ENCODE measurements at regions not wholly inside any gene's neighbourhood (a gene's known extent, or its start where the extent isn't known, plus 50 kb on each side); places are given as distances from the start of the nearest gene placed in this dataset.

DNA sequence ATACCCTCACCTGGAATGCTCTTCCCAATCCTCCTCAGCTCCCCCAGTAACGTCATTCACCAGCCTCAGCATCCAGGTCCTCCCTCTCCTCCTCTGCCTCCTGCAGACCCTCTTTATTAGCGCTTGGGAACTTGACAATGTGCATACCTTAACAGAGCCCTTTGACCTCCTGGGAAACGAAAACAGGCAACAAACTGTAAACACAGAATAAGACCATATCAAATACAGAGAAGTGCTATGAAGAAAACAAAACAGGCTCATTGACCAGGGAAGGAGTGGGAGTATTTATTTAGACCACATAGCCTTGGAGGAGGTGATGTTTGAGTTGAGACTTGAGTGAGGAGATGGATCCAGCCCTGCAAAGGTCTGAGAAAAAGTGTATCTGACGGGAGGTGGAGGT lies 107.9 kb upstream of the SLC7A1 start:
- Histone ChIP-seq H3K27ac (ENCODE audit: low read depth in 1 of 2, low read length in 2 of 2) (no peak overlapping the region), H3K27me3 (ENCODE audit: control insufficient read depth in 4 of 4, insufficient read depth in 4 of 4, low read length in 3 of 4) (peaks cover 0 to 6% (median 0%) of the 10 kb centered on the region in 4 donors), H3K36me3 (ENCODE audit: control insufficient read depth in 4 of 4, insufficient read depth in 3 of 4, low read depth in 1 of 4, low read length in 3 of 4) (no peaks in the 10 kb centered on the region), H3K9ac (ENCODE audit: low read depth in 1 of 2, low read length in 2 of 2) (no peak overlapping the region), H3K4me1 (ENCODE audit: control insufficient read depth in 4 of 4, insufficient read depth in 4 of 4, low read length in 3 of 4) (no peaks in the 10 kb centered on the region), H3K9me3 (ENCODE audit: control insufficient read depth in 4 of 4, low read length in 3 of 4) (no peaks in the 10 kb centered on the region), H3K4me3 (ENCODE audit: low read depth in 1 of 3, low read length in 3 of 3) (no peak overlapping the region)
- WGBS, result 70% methylated on average over 4 of the region's 4 CpGs
- DNase-seq (ENCODE audit: low spot score), result no peak
- TF ChIP-seq EGR1 (IDR thresholded peaks at IDR 0.05; ENCODE audit: low read depth in 2 of 2), result no peak
- TF ChIP-seq RAD21 (IDR thresholded peaks at IDR 0.05), result no peak

DNA sequence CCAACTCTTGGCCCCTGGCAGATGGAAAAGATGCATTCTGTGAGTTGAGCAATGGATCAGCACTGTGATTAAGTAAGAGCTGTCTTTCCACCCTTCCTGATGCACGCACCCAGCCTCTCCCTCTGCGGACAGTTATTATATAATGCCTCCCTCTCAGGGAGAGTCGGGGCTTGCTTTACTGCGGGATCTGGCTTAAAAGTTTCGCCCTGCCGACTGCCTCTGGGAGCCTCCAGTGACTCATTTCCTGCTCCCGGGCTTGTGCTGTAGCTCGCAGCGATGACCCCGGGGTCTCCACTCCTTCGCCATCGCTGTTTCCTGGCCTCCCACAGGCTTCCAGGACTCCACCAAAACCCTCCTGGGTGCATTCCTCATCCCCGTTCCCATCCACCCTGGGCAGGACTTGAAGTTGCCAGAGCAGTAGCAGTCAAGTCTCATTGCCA lies 107.4 kb upstream of the SLC7A1 start:
- Histone ChIP-seq H3K4me3 (ENCODE audit: low read depth in 1 of 3, low read length in 3 of 3) (no peak overlapping the region), H3K9me3 (ENCODE audit: control insufficient read depth in 4 of 4, low read length in 3 of 4) (no peaks in the 10 kb centered on the region), H3K4me1 (ENCODE audit: control insufficient read depth in 4 of 4, insufficient read depth in 4 of 4, low read length in 3 of 4) (no peaks in the 10 kb centered on the region), H3K36me3 (ENCODE audit: control insufficient read depth in 4 of 4, insufficient read depth in 3 of 4, low read depth in 1 of 4, low read length in 3 of 4) (no peaks in the 10 kb centered on the region), H3K27me3 (ENCODE audit: control insufficient read depth in 4 of 4, insufficient read depth in 4 of 4, low read length in 3 of 4) (peaks cover 0 to 6% (median 0%) of the 10 kb centered on the region in 4 donors), H3K9ac (ENCODE audit: low read depth in 1 of 2, low read length in 2 of 2) (no peak overlapping the region), H3K27ac (ENCODE audit: low read depth in 1 of 2, low read length in 2 of 2) (no peak overlapping the region)
- no peak for DNase-seq (ENCODE audit: low spot score)
- WGBS, result 63% methylated on average over 13 of the region's 13 CpGs
- TF ChIP-seq FOXA2 (IDR thresholded peaks at IDR 0.05) (no peak), SP1 (IDR thresholded peaks at IDR 0.05) (no peak), JUND (IDR thresholded peaks at IDR 0.05) (peak in 1 of 2 donors; percentile 49)

DNA sequence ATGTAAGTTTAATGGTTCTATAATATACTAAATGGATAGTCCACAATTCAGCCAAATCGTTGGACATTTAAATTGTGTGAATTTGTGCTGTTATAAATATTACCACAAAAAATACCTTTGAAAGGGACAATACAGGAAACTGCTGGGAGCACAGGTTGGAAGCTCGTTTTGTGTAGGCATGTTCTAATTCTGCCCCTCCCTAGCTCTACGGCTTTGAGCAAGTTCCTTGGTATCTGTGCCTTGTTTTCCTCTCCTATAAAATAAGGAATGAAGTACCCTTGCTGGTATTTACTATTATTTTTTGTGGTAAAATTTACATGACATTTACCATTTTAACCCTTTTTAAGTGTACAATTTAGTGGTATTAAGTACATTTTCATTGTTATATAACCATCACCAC lies 102.6 kb upstream of the SLC7A1 start:
- TF ChIP-seq JUND (IDR thresholded peaks at IDR 0.05), result no peak
- TF ChIP-seq HNF4G (IDR thresholded peaks at IDR 0.05), result no peak
- no peak for TF ChIP-seq HNF4A (conservative IDR thresholded peaks at IDR 0.05)
- TF ChIP-seq RAD21 (IDR thresholded peaks at IDR 0.05), result no peak
- no peak for TF ChIP-seq TAF1 (conservative IDR thresholded peaks at IDR 0.05)
- TF ChIP-seq, protein P1, sequence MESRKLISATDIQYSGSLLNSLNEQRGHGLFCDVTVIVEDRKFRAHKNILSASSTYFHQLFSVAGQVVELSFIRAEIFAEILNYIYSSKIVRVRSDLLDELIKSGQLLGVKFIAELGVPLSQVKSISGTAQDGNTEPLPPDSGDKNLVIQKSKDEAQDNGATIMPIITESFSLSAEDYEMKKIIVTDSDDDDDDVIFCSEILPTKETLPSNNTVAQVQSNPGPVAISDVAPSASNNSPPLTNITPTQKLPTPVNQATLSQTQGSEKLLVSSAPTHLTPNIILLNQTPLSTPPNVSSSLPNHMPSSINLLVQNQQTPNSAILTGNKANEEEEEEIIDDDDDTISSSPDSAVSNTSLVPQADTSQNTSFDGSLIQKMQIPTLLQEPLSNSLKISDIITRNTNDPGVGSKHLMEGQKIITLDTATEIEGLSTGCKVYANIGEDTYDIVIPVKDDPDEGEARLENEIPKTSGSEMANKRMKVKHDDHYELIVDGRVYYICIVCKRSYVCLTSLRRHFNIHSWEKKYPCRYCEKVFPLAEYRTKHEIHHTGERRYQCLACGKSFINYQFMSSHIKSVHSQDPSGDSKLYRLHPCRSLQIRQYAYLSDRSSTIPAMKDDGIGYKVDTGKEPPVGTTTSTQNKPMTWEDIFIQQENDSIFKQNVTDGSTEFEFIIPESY (IDR thresholded peaks at IDR 0.05), result no peak
- TF ChIP-seq, protein P2, sequence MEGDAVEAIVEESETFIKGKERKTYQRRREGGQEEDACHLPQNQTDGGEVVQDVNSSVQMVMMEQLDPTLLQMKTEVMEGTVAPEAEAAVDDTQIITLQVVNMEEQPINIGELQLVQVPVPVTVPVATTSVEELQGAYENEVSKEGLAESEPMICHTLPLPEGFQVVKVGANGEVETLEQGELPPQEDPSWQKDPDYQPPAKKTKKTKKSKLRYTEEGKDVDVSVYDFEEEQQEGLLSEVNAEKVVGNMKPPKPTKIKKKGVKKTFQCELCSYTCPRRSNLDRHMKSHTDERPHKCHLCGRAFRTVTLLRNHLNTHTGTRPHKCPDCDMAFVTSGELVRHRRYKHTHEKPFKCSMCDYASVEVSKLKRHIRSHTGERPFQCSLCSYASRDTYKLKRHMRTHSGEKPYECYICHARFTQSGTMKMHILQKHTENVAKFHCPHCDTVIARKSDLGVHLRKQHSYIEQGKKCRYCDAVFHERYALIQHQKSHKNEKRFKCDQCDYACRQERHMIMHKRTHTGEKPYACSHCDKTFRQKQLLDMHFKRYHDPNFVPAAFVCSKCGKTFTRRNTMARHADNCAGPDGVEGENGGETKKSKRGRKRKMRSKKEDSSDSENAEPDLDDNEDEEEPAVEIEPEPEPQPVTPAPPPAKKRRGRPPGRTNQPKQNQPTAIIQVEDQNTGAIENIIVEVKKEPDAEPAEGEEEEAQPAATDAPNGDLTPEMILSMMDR (IDR thresholded peaks at IDR 0.05; ENCODE audit: low read depth, low read length, missing input control), result no peak
- TF ChIP-seq YY1 (IDR thresholded peaks at IDR 0.05), result no peak
- no peak for TF ChIP-seq RXRA (IDR thresholded peaks at IDR 0.05)
- TF ChIP-seq, protein P3, sequence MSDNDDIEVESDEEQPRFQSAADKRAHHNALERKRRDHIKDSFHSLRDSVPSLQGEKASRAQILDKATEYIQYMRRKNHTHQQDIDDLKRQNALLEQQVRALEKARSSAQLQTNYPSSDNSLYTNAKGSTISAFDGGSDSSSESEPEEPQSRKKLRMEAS (IDR thresholded peaks at IDR 0.05), result no peak
- TF ChIP-seq EGR1 (IDR thresholded peaks at IDR 0.05; ENCODE audit: low read depth in 2 of 2), result no peak
- no peak for TF ChIP-seq GABPA (IDR thresholded peaks at IDR 0.05 in 1 of 2, conservative IDR thresholded peaks at IDR 0.05 in 1 of 2)
- TF ChIP-seq FOXA1 (IDR thresholded peaks at IDR 0.05), result no peak
- no peak for TF ChIP-seq NR2F2 (IDR thresholded peaks at IDR 0.05)
- no peak for TF ChIP-seq FOXA2 (IDR thresholded peaks at IDR 0.05)
- TF ChIP-seq, protein P4, sequence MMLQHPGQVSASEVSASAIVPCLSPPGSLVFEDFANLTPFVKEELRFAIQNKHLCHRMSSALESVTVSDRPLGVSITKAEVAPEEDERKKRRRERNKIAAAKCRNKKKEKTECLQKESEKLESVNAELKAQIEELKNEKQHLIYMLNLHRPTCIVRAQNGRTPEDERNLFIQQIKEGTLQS (IDR thresholded peaks at IDR 0.05), result no peak
- no peak for TF ChIP-seq SP1 (IDR thresholded peaks at IDR 0.05)
- TF ChIP-seq, protein P5, sequence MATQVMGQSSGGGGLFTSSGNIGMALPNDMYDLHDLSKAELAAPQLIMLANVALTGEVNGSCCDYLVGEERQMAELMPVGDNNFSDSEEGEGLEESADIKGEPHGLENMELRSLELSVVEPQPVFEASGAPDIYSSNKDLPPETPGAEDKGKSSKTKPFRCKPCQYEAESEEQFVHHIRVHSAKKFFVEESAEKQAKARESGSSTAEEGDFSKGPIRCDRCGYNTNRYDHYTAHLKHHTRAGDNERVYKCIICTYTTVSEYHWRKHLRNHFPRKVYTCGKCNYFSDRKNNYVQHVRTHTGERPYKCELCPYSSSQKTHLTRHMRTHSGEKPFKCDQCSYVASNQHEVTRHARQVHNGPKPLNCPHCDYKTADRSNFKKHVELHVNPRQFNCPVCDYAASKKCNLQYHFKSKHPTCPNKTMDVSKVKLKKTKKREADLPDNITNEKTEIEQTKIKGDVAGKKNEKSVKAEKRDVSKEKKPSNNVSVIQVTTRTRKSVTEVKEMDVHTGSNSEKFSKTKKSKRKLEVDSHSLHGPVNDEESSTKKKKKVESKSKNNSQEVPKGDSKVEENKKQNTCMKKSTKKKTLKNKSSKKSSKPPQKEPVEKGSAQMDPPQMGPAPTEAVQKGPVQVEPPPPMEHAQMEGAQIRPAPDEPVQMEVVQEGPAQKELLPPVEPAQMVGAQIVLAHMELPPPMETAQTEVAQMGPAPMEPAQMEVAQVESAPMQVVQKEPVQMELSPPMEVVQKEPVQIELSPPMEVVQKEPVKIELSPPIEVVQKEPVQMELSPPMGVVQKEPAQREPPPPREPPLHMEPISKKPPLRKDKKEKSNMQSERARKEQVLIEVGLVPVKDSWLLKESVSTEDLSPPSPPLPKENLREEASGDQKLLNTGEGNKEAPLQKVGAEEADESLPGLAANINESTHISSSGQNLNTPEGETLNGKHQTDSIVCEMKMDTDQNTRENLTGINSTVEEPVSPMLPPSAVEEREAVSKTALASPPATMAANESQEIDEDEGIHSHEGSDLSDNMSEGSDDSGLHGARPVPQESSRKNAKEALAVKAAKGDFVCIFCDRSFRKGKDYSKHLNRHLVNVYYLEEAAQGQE (IDR thresholded peaks at IDR 0.05), result no peak
- Histone ChIP-seq H3K4me3 (ENCODE audit: low read depth in 1 of 3, low read length in 3 of 3) (no peak overlapping the region), H3K36me3 (ENCODE audit: control insufficient read depth in 4 of 4, insufficient read depth in 3 of 4, low read depth in 1 of 4, low read length in 3 of 4) (no peaks in the 10 kb centered on the region), H3K27ac (ENCODE audit: low read depth in 1 of 2, low read length in 2 of 2) (no peak overlapping the region), H3K9ac (ENCODE audit: low read depth in 1 of 2, low read length in 2 of 2) (no peak overlapping the region), H3K27me3 (ENCODE audit: control insufficient read depth in 4 of 4, insufficient read depth in 4 of 4, low read length in 3 of 4) (peaks cover 0 to 7% (median 0%) of the 10 kb centered on the region in 4 donors), H3K4me1 (ENCODE audit: control insufficient read depth in 4 of 4, insufficient read depth in 4 of 4, low read length in 3 of 4) (no peaks in the 10 kb centered on the region), H3K9me3 (ENCODE audit: control insufficient read depth in 4 of 4, low read length in 3 of 4) (peaks cover 0 to 2% (median 0%) of the 10 kb centered on the region in 4 donors)
- no peak for DNase-seq (ENCODE audit: low spot score)
- 75% methylated on average over 3 of the region's 3 CpGs for WGBS

Data from liver (tissue), 8 donors.